ENCODE measurements at regions not wholly inside any gene's neighbourhood (a gene's known extent, or its start where the extent isn't known, plus 50 kb on each side); places are given as distances from the start of the nearest gene placed in this dataset.

- Histone ChIP-seq H3K4me3 (no peak overlapping the region), H3K27me3 (no peaks in the 10 kb centered on the region), H3K9me3 (replicated peaks in 1 of 11) (no peaks in the 10 kb centered on the region), H4K20me1 (no peaks in the 10 kb centered on the region), H3K4me1 (no peaks in the 10 kb centered on the region), H3K4me2 (no peak overlapping the region), H3K9ac (no peak overlapping the region), H3K36me3 (no peaks in the 10 kb centered on the region), H3K27ac (no peak overlapping the region)
- TF ChIP-seq Cebpa-rat (IDR thresholded peaks at IDR 0.05) = no peak
Observed at GRCh38 chr11:130623670-130624668, 175.5 kb downstream of the ADAMTS15 start.

DNA sequence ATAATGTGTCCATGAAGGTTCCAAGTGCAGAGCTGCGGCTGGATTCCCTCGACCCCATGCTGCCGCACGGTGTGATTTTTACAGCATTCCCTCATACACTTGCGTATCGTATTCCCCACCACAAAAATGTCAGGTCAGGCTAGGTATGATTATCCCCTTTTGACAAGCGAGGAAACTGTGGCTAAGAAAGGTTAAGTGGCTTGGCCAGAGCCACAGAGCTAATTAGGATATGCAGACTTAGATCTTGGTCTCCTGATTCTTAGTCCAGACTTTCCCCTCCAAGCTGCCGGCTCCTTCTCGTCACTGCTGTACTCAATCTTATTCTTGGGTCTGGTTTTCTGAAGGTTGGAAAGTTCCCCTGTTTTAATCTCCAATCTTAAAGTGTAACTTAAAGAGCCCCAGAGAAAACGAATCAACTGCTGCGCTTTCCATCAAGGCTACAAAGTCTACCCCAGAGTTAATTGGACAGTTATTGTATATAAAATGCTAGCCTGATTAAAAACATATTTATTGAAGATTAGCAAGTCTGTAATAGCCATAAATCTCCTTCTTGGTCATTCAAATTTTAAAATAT lies 176.6 kb downstream of the ADAMTS15 start:
- Histone ChIP-seq H3K4me1 (no peaks in the 10 kb centered on the region), H3K27me3 (no peaks in the 10 kb centered on the region), H3K27ac (no peak overlapping the region), H3K4me2 (no peak overlapping the region), H3K9ac (no peak overlapping the region), H4K20me1 (no peaks in the 10 kb centered on the region), H3K4me3 (no peak overlapping the region), H3K36me3 (no peaks in the 10 kb centered on the region), H3K9me3 (replicated peaks in 1 of 11) (no peaks in the 10 kb centered on the region)
- no peak for TF ChIP-seq Cebpa-rat (IDR thresholded peaks at IDR 0.05)

DNA sequence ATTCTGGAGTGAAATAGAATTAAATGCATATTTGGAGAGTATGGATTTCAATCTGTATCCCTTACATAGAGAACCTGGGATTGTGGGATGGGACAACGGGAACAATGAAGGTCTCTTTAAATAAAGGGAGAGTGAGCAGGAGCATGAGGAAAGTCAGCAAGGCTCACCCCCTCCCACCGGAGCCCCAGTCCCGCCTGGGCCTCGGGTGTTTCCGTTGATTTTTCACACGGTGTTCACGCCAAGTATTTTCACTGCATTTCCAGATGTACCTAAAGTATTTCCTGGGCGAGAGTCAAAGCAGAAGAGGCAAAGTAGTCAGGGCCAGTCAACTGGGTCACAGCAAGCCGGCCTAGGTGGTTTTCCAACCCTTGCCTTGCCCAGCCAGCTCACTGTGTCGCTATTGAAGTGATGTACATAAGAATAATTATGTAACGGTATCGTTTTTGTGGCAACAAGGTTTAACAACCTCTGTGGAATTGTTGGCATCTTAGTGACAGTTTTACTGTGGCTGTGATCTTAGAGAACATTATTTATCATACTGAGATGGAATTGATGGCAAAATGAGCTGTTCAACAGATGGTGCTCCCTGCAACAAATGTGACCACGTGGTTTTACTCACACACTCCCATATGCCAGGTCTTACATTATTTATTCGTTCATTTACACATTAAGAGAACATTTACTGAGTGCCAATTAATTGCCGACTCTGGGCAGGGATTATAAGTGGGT lies 177.3 kb downstream of the ADAMTS15 start:
- H3K9me3 ChIP-seq (replicated peaks in 1 of 11) = no peaks in the 10 kb centered on the region
- no peak overlapping the region for H3K27ac ChIP-seq
- no peaks in the 10 kb centered on the region for H4K20me1 ChIP-seq
- no peaks in the 10 kb centered on the region for H3K36me3 ChIP-seq
- TF ChIP-seq Cebpa-rat (IDR thresholded peaks at IDR 0.05) = no peak
- no peak overlapping the region for H3K4me2 ChIP-seq
- H3K9ac ChIP-seq = no peak overlapping the region
- H3K4me1 ChIP-seq = peaks cover 0 to 1% (median 0%) of the 10 kb centered on the region in 10 experiments; a peak in 2 of 20 replicates
- no peak overlapping the region for H3K4me3 ChIP-seq
- no peaks in the 10 kb centered on the region for H3K27me3 ChIP-seq

DNA sequence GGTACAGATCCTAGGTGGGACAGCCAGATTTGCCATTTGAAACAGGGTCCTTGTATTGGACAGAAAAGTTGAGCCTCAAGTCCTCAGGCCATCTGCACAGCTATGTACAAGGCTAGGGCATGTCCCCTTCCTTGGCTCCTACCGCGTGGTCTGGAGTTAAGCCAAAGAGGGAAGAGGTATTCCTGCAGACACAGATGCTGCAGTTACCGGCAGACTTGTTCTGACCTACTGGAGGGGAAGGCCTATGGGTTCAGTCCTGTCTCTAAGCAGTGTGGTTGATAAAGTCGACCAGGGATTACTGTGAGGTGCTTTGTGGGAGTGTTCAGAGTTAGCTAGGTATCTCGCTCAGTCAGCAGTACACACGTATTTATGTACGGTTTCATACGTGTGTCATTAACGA lies 180.6 kb downstream of the ADAMTS15 start:
- H3K4me1 ChIP-seq = peaks cover 0 to 22% (median under 1%) of the 10 kb centered on the region in 10 experiments; a peak in 7 of 20 replicates
- H3K4me3 ChIP-seq = no peak overlapping the region
- no peak overlapping the region for H3K4me2 ChIP-seq
- no peaks in the 10 kb centered on the region for H4K20me1 ChIP-seq
- no peaks in the 10 kb centered on the region for H3K9me3 ChIP-seq (replicated peaks in 1 of 11)
- no peak overlapping the region for H3K27ac ChIP-seq
- no peaks in the 10 kb centered on the region for H3K36me3 ChIP-seq
- no peaks in the 10 kb centered on the region for H3K27me3 ChIP-seq
- no peak for TF ChIP-seq Cebpa-rat (IDR thresholded peaks at IDR 0.05)
- no peak overlapping the region for H3K9ac ChIP-seq

GRCh38 chr11:130631119-130631518 lies 182.7 kb downstream of the ADAMTS15 start:
- Histone ChIP-seq H3K4me1 (peaks cover 0 to 38% (median 6%) of the 10 kb centered on the region in 10 experiments; a peak in 9 of 20 replicates), H3K27me3 (no peaks in the 10 kb centered on the region), H4K20me1 (no peaks in the 10 kb centered on the region), H3K4me2 (peak overlapping the region in 2 of 11 experiments; percentile 28 to 45; a peak in 3 of 22 replicates), H3K36me3 (no peaks in the 10 kb centered on the region), H3K9ac (no peak overlapping the region), H3K4me3 (no peak overlapping the region), H3K9me3 (replicated peaks in 1 of 11) (no peaks in the 10 kb centered on the region), H3K27ac (no peak overlapping the region)
- TF ChIP-seq Cebpa-rat (IDR thresholded peaks at IDR 0.05) = no peak

DNA sequence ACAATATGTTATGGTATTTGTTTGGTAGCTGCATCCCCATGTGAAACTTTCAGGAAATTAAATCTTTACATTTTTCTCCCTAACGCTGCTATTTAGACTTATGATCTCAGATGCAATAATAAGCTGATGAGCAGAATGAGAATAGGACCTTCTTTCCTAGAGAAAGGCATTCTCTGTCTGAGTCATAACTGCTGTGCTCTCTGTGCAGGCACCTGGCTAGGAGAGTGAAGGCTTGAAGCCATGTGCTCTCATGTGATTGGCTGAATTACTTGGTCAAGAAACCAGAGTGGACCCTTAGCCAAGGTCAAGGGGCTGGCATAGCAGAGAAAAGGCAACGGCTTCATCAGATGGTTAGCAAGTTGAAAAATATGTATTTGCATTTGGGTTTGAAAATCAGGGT lies 185.0 kb downstream of the ADAMTS15 start:
- Histone ChIP-seq H3K27ac (no peak overlapping the region), H3K4me3 (no peak overlapping the region), H3K9me3 (replicated peaks in 1 of 11) (no peaks in the 10 kb centered on the region), H3K4me1 (peaks cover 0 to 38% (median 6%) of the 10 kb centered on the region in 10 experiments; a peak in 9 of 20 replicates), H3K4me2 (peak overlapping the region in 1 of 11 experiments; percentile 67; a peak in 2 of 22 replicates), H3K36me3 (no peaks in the 10 kb centered on the region), H4K20me1 (no peaks in the 10 kb centered on the region), H3K27me3 (no peaks in the 10 kb centered on the region), H3K9ac (no peak overlapping the region)
- TF ChIP-seq Cebpa-rat (IDR thresholded peaks at IDR 0.05) = no peak

- Histone ChIP-seq H3K4me1 (peaks cover 0 to 38% (median 6%) of the 10 kb centered on the region in 10 experiments; a peak in 9 of 20 replicates), H3K27ac (peak overlapping the region in 1 of 11 experiments; percentile 45; a peak in 3 of 22 replicates)
Observed at GRCh38 chr11:130634186-130634585, 185.7 kb downstream of the ADAMTS15 start.

DNA sequence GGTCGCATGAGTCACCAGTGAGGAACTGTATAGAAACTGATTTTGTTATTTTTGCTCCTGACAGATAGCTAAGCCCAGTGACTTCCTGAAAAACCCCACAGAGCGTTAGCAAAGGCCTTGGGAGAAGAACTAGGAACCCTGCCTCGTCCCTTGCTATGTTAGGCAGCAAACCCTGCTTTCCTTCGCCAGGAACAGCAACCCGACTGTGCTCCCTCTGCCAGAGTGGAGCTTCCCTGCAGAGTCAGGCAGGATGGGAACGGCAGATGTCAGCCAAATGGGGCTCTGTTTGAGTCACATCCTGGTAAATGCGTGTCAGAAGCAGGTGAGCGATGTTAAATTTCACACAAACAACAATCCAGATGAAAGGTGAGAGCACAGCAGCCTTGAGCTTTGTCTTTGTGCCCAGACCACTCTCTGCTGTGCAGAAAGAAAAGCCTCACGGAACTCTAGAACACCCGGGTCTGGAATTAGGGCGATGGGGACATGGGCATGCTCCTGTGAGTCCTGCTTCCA lies 186.6 kb downstream of the ADAMTS15 start:
- Histone ChIP-seq H3K4me3 (no peak overlapping the region), H3K9ac (no peak overlapping the region), H3K27ac (peak overlapping the region in 2 of 11 experiments; percentile 6 to 45; a peak in 3 of 22 replicates), H3K4me2 (peak overlapping the region in 5 of 11 experiments; percentile 8 to 68 (median 63); a peak in 9 of 22 replicates), H3K36me3 (no peaks in the 10 kb centered on the region), H4K20me1 (no peaks in the 10 kb centered on the region), H3K4me1 (peaks cover 0 to 38% (median 6%) of the 10 kb centered on the region in 10 experiments; a peak in 9 of 20 replicates), H3K9me3 (replicated peaks in 1 of 11) (no peaks in the 10 kb centered on the region), H3K27me3 (no peaks in the 10 kb centered on the region)
- no peak for TF ChIP-seq Cebpa-rat (IDR thresholded peaks at IDR 0.05)

More at GRCh38 chr11:130634186-130634585, 185.7 kb downstream of the ADAMTS15 start:
- peak overlapping the region in 4 of 11 experiments; percentile 8 to 68 (median 65); a peak in 7 of 22 replicates for H3K4me2 ChIP-seq
- H4K20me1 ChIP-seq = no peaks in the 10 kb centered on the region
- no peaks in the 10 kb centered on the region for H3K27me3 ChIP-seq
- no peak overlapping the region for H3K4me3 ChIP-seq
- no peak for TF ChIP-seq Cebpa-rat (IDR thresholded peaks at IDR 0.05)
- no peak overlapping the region for H3K9ac ChIP-seq
- H3K9me3 ChIP-seq (replicated peaks in 1 of 11) = no peaks in the 10 kb centered on the region
- H3K36me3 ChIP-seq = no peaks in the 10 kb centered on the region
